GM23338 (cell line): ENCODE measurements at regions not wholly inside any gene's neighbourhood (a gene's known extent, or its start where the extent isn't known, plus 50 kb on each side); places are given as distances from the start of the nearest gene placed in this dataset.

ENCODE experiments used
- ATAC-seq: fragments of 200-7000 bp; cut with Tn5 transposase; 3 replicates; pipeline ENCODE4 v1.9.1; 2020
- DNase-seq: peaks from one replicate; pipeline ENCODE4 v3.0.0-alpha.2; 2015; ENCODE audit warnings: low spot score
- H2AFZ ChIP-seq: fragments of 200-600 bp; sonication (generic); 2 replicates; pipeline ENCODE4 v1.8.0; 2016; ENCODE audit warnings: antibody characterized with exemption, mild to moderate bottlenecking, moderate library complexity
- H3F3A ChIP-seq: fragments of 200-600 bp; sonication (generic); replicated peaks from 2 replicates; pipeline ENCODE4 v1.8.0; 2017; ENCODE audit warnings: antibody characterized with exemption, mixed run types, low read depth
- H3K27ac ChIP-seq: fragments of 200-600 bp; sonication (generic); 2 replicates; pipeline ENCODE4 v1.6.1; 2016; ENCODE audit warnings: low read depth
- H3K27me3 ChIP-seq: fragments of 200-600 bp; sonication (generic); 2 replicates; pipeline ENCODE4 v1.8.0; 2016; ENCODE audit warnings: mild to moderate bottlenecking, mixed run types, moderate library complexity; ENCODE audit not compliant: insufficient read depth
- H3K36me3 ChIP-seq: fragments of 200-600 bp; sonication (generic); 2 replicates; pipeline ENCODE4 v1.8.0; 2016; ENCODE audit warnings: mild to moderate bottlenecking; ENCODE audit not compliant: insufficient read depth
- H3K4me1 ChIP-seq: fragments of 200-600 bp; sonication (generic); 2 replicates; pipeline ENCODE4 v1.8.0; 2016; ENCODE audit warnings: mild to moderate bottlenecking, moderate library complexity; ENCODE audit not compliant: insufficient read depth
- H3K4me2 ChIP-seq: fragments of 200-600 bp; sonication (generic); 2 replicates; pipeline ENCODE4 v1.7.1; 2017; ENCODE audit warnings: mixed run types
- H3K4me3 ChIP-seq: fragments of 200-600 bp; sonication (generic); 2 replicates; pipeline ENCODE4 v1.6.1; 2016; ENCODE audit warnings: mixed run types
- H3K79me2 ChIP-seq: fragments of 200-600 bp; sonication (generic); replicated peaks from 2 replicates; pipeline ENCODE4 v1.8.0; 2017; ENCODE audit warnings: mild to moderate bottlenecking; ENCODE audit not compliant: insufficient read depth
- H3K9me2 ChIP-seq: fragments of 200-600 bp; sonication (generic); 2 replicates; pipeline ENCODE4 v1.8.0; 2017; ENCODE audit not compliant: insufficient read depth
- H4K20me1 ChIP-seq: fragments of 200-600 bp; sonication (generic); replicated peaks from 2 replicates; pipeline ENCODE4 v1.8.0; 2017; ENCODE audit warnings: mild to moderate bottlenecking; ENCODE audit not compliant: insufficient read depth
- H3K27ac Mint-ChIP-seq: 2 replicates; pipeline ENCODE4 v1.8.0; 2020; ENCODE audit warnings: inconsistent platforms, mild to moderate bottlenecking, moderate library complexity, mixed read lengths
- H3K27me3 Mint-ChIP-seq: 3 replicates; pipeline ENCODE4 v1.8.0; 2022; ENCODE audit warnings: low read depth, mild to moderate bottlenecking, moderate library complexity, mixed read lengths, inconsistent platforms; ENCODE audit not compliant: insufficient read depth, poor library complexity
- H3K36me3 Mint-ChIP-seq: 3 replicates; pipeline ENCODE4 v1.8.0; 2021; ENCODE audit warnings: low read depth, mild to moderate bottlenecking, inconsistent platforms, moderate library complexity, mixed read lengths
- H3K4me1 Mint-ChIP-seq: 3 replicates; pipeline ENCODE4 v1.8.0; 2020; ENCODE audit warnings: mild to moderate bottlenecking, inconsistent platforms, mixed read lengths
- H3K4me3 Mint-ChIP-seq: 3 replicates; pipeline ENCODE4 v1.8.0; 2021; ENCODE audit warnings: moderate library complexity, mild to moderate bottlenecking, inconsistent platforms, mixed read lengths
- H3K9me3 Mint-ChIP-seq: 3 replicates; pipeline ENCODE4 v1.8.0; 2020; ENCODE audit warnings: moderate library complexity, mild to moderate bottlenecking, inconsistent platforms, mixed read lengths
- EZH2 ChIP-seq: fragments of 200-600 bp; sonication (generic); IDR thresholded peaks from one replicate; pipeline ENCODE4 v1.8.0; 2017; ENCODE audit warnings: antibody characterized with exemption, mild to moderate bottlenecking, low read depth; ENCODE audit not compliant: unreplicated experiment
- JUNB ChIP-seq: IDR thresholded peaks from one replicate; pipeline ENCODE4 v1.6.1; 2016; ENCODE audit warnings: antibody characterized with exemption; ENCODE audit not compliant: unreplicated experiment
- NANOG ChIP-seq: IDR thresholded peaks from 2 replicates; pipeline ENCODE4 v1.6.1; 2016; ENCODE audit warnings: antibody characterized with exemption, borderline replicate concordance
- POLR2AphosphoS5 ChIP-seq: IDR thresholded peaks from 2 replicates; pipeline ENCODE4 v1.6.1; 2016; ENCODE audit warnings: antibody characterized with exemption, low read depth
- ZNF114 ChIP-seq: fragments of 250-450 bp; sonication (Bioruptor Pico); IDR thresholded peaks from 2 replicates; pipeline ENCODE4 v1.5.0; 2020; ENCODE audit warnings: mild to moderate bottlenecking, moderate library complexity
- ZNF331 ChIP-seq: fragments of 250-450 bp; sonication (Bioruptor Pico); IDR thresholded peaks from 2 replicates; pipeline ENCODE4 v1.5.0; 2020; ENCODE audit warnings: low read depth, mild to moderate bottlenecking, moderate library complexity
- TF ChIP-seq, protein P1 (sequence below): fragments of 250-450 bp; sonication (Bioruptor Pico); IDR thresholded peaks from 2 replicates; pipeline ENCODE4 v1.5.0; 2020; ENCODE audit warnings: mild to moderate bottlenecking, moderate library complexity
- TF ChIP-seq, protein P2 (sequence below): IDR thresholded peaks from 2 replicates; pipeline ENCODE4 v1.6.1; 2016; ENCODE audit warnings: antibody characterized with exemption
- TF ChIP-seq, protein P3 (sequence below), 2 experiments: fragments of 200-600 bp in 1 of 2; sonication (generic) in 1 of 2; conservative IDR thresholded peaks; 2 replicates each; pipeline versions ENCODE4 v1.5.1 to v1.6.1; 2016 to 2017; ENCODE audit warnings: antibody characterized with exemption in 2 of 2, low read depth in 2 of 2, mild to moderate bottlenecking in 2 of 2, moderate library complexity in 1 of 2

DNA sequence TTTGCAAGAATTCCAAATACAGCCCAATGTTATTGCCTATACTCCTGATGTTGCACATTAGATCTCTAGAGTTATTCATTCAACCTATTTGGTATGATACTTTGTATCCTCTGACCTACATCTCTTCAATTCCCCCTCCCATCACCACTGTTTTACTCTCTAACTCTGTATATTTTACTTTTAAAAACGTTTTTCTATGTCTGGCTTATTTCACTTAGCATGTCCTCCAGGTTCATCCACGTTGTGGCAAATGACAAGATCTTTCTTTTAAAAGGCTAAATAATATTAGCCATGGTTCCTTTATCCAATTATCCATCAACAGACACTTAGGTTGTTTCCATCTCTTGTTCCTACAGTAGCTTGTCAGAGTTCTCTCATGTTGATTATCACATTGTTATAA lies 207.1 kb upstream of the PTGFR start (continued):
- TF ChIP-seq, protein P1, sequence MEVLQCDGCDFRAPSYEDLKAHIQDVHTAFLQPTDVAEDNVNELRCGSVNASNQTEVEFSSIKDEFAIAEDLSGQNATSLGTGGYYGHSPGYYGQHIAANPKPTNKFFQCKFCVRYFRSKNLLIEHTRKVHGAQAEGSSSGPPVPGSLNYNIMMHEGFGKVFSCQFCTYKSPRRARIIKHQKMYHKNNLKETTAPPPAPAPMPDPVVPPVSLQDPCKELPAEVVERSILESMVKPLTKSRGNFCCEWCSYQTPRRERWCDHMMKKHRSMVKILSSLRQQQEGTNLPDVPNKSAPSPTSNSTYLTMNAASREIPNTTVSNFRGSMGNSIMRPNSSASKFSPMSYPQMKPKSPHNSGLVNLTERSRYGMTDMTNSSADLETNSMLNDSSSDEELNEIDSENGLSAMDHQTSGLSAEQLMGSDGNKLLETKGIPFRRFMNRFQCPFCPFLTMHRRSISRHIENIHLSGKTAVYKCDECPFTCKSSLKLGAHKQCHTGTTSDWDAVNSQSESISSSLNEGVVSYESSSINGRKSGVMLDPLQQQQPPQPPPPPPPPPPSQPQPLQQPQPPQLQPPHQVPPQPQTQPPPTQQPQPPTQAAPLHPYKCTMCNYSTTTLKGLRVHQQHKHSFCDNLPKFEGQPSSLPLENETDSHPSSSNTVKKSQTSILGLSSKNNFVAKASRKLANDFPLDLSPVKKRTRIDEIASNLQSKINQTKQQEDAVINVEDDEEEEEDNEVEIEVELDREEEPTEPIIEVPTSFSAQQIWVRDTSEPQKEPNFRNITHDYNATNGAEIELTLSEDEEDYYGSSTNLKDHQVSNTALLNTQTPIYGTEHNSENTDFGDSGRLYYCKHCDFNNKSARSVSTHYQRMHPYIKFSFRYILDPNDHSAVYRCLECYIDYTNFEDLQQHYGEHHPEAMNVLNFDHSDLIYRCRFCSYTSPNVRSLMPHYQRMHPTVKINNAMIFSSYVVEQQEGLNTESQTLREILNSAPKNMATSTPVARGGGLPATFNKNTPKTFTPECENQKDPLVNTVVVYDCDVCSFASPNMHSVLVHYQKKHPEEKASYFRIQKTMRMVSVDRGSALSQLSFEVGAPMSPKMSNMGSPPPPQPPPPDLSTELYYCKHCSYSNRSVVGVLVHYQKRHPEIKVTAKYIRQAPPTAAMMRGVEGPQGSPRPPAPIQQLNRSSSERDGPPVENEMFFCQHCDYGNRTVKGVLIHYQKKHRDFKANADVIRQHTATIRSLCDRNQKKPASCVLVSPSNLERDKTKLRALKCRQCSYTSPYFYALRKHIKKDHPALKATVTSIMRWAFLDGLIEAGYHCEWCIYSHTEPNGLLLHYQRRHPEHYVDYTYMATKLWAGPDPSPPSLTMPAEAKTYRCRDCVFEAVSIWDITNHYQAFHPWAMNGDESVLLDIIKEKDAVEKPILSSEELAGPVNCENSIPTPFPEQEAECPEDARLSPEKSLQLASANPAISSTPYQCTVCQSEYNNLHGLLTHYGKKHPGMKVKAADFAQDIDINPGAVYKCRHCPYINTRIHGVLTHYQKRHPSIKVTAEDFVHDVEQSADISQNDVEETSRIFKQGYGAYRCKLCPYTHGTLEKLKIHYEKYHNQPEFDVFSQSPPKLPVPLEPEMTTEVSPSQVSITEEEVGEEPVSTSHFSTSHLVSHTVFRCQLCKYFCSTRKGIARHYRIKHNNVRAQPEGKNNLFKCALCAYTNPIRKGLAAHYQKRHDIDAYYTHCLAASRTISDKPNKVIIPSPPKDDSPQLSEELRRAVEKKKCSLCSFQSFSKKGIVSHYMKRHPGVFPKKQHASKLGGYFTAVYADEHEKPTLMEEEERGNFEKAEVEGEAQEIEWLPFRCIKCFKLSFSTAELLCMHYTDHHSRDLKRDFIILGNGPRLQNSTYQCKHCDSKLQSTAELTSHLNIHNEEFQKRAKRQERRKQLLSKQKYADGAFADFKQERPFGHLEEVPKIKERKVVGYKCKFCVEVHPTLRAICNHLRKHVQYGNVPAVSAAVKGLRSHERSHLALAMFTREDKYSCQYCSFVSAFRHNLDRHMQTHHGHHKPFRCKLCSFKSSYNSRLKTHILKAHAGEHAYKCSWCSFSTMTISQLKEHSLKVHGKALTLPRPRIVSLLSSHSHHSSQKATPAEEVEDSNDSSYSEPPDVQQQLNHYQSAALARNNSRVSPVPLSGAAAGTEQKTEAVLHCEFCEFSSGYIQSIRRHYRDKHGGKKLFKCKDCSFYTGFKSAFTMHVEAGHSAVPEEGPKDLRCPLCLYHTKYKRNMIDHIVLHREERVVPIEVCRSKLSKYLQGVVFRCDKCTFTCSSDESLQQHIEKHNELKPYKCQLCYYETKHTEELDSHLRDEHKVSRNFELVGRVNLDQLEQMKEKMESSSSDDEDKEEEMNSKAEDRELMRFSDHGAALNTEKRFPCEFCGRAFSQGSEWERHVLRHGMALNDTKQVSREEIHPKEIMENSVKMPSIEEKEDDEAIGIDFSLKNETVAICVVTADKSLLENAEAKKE (CRISPR knock-in tag), result no peak
- no peak for TF ChIP-seq ZNF114
- no peak for TF ChIP-seq POLR2AphosphoS5
- TF ChIP-seq ZNF331 (CRISPR knock-in tag), result no peak
- TF ChIP-seq, protein P2, sequence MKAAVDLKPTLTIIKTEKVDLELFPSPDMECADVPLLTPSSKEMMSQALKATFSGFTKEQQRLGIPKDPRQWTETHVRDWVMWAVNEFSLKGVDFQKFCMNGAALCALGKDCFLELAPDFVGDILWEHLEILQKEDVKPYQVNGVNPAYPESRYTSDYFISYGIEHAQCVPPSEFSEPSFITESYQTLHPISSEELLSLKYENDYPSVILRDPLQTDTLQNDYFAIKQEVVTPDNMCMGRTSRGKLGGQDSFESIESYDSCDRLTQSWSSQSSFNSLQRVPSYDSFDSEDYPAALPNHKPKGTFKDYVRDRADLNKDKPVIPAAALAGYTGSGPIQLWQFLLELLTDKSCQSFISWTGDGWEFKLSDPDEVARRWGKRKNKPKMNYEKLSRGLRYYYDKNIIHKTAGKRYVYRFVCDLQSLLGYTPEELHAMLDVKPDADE, result no peak
- no peak for TF ChIP-seq NANOG
- no peak for TF ChIP-seq EZH2

DNA sequence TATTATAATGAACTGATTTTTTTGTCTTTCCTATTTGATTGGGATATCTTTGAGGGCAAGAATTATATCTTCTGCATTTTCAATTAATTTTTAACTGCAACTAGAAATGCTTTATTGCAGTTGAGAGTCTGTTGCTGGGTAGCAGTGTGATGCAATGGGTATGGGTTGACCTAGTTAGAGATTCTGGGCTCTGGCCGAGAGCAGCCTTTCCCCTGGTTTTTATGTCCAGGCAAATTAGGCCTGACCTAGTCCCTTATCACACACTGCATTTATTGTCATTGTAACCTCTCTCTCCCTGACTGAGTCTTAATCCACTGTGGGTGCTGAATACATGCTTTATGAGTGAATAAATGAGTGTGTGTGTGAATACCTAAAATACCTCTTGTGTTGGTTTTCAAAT lies 206.4 kb upstream of the PTGFR start:
- H3K27me3 Mint-ChIP-seq, result no peaks in the 10 kb centered on the region
- Histone ChIP-seq H3K4me1 (no peaks in the 10 kb centered on the region), H3K4me3 (no peak overlapping the region), H3F3A (no peaks in the 10 kb centered on the region), H3K27ac (no peak overlapping the region), H3K79me2 (no peaks in the 10 kb centered on the region), H3K36me3 (no peaks in the 10 kb centered on the region), H3K9me2 (no peaks in the 10 kb centered on the region), H3K4me2 (no peak overlapping the region), H2AFZ (no peak overlapping the region), H4K20me1 (no peaks in the 10 kb centered on the region), H3K27me3 (no peaks in the 10 kb centered on the region)
- H3K4me1 Mint-ChIP-seq, result no peaks in the 10 kb centered on the region
- DNase-seq, result no peak
- ATAC-seq, result no peak
- H3K36me3 Mint-ChIP-seq, result no peaks in the 10 kb centered on the region; the same call in 2 of the 3 replicates
- no peak overlapping the region for H3K27ac Mint-ChIP-seq
- H3K4me3 Mint-ChIP-seq, result no peak overlapping the region
- H3K9me3 Mint-ChIP-seq, result no peaks in the 10 kb centered on the region
- TF ChIP-seq POLR2AphosphoS5, result no peak
- no peak for TF ChIP-seq JUNB
- TF ChIP-seq, protein P3, sequence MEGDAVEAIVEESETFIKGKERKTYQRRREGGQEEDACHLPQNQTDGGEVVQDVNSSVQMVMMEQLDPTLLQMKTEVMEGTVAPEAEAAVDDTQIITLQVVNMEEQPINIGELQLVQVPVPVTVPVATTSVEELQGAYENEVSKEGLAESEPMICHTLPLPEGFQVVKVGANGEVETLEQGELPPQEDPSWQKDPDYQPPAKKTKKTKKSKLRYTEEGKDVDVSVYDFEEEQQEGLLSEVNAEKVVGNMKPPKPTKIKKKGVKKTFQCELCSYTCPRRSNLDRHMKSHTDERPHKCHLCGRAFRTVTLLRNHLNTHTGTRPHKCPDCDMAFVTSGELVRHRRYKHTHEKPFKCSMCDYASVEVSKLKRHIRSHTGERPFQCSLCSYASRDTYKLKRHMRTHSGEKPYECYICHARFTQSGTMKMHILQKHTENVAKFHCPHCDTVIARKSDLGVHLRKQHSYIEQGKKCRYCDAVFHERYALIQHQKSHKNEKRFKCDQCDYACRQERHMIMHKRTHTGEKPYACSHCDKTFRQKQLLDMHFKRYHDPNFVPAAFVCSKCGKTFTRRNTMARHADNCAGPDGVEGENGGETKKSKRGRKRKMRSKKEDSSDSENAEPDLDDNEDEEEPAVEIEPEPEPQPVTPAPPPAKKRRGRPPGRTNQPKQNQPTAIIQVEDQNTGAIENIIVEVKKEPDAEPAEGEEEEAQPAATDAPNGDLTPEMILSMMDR (conservative IDR thresholded peaks at IDR 0.05; ENCODE audit: low read depth in 2 of 2), result no peak
- no peak for TF ChIP-seq ZNF114
